ENCODE measurements at regions not wholly inside any gene's neighbourhood (a gene's known extent, or its start where the extent isn't known, plus 50 kb on each side); places are given as distances from the start of the nearest gene placed in this dataset.

GRCh38 chr14:95774265-95775160, 60.6 kb upstream of the TCL1A start:
- Histone ChIP-seq H2AFZ (ENCODE audit: low read depth, low read length) (no peak overlapping the region), H3K4me2 (ENCODE audit: low read length) (no peak overlapping the region), H3K36me3 (ENCODE audit: insufficient read depth, low read length) (no peaks in the 10 kb centered on the region), H4K20me1 (ENCODE audit: insufficient read depth) (no peaks in the 10 kb centered on the region), H3K9ac (ENCODE audit: low read length) (no peak overlapping the region), H3K4me3 (ENCODE audit: low read length) (no peak overlapping the region), H3K27me3 (ENCODE audit: insufficient read depth, low read depth, low read length) (no peaks in the 10 kb centered on the region), H3K9me2 (ENCODE audit: insufficient read depth, low read length) (no peaks in the 10 kb centered on the region), H3K9me3 (ENCODE audit: low read length) (no peaks in the 10 kb centered on the region), H3F3A (ENCODE audit: insufficient read depth, low read length, poor library complexity, severe bottlenecking) (no peaks in the 10 kb centered on the region), H3K79me2 (replicated peaks; ENCODE audit: insufficient read depth, low read length) (no peaks in the 10 kb centered on the region), H3K27ac (ENCODE audit: low read length) (no peak overlapping the region)
- TF ChIP-seq CTCF (IDR thresholded peaks at IDR 0.05; ENCODE audit: poor library complexity, severe bottlenecking), result peak; percentile 63
- TF ChIP-seq POLR2AphosphoS5 (IDR thresholded peaks at IDR 0.05), result no peak
- peak; percentile 64 for TF ChIP-seq SMC3 (conservative IDR thresholded peaks at IDR 0.05; ENCODE audit: poor library complexity)

GRCh38 chr14:95770777-95771176, 56.9 kb upstream of the TCL1A start:
- Histone ChIP-seq H4K20me1 (ENCODE audit: insufficient read depth) (no peaks in the 10 kb centered on the region), H3F3A (ENCODE audit: insufficient read depth, low read length, poor library complexity, severe bottlenecking) (no peaks in the 10 kb centered on the region), H3K9ac (ENCODE audit: low read length) (no peak overlapping the region), H3K9me2 (ENCODE audit: insufficient read depth, low read length) (no peaks in the 10 kb centered on the region), H3K4me3 (ENCODE audit: low read length) (no peak overlapping the region), H3K4me2 (ENCODE audit: low read length) (no peak overlapping the region), H3K36me3 (ENCODE audit: insufficient read depth, low read length) (no peaks in the 10 kb centered on the region), H3K27me3 (ENCODE audit: insufficient read depth, low read depth, low read length) (no peaks in the 10 kb centered on the region), H3K79me2 (replicated peaks; ENCODE audit: insufficient read depth, low read length) (no peaks in the 10 kb centered on the region), H2AFZ (ENCODE audit: low read depth, low read length) (no peak overlapping the region), H3K27ac (ENCODE audit: low read length) (no peak overlapping the region), H3K9me3 (ENCODE audit: low read length) (no peaks in the 10 kb centered on the region)
- TF ChIP-seq RAD21 (conservative IDR thresholded peaks at IDR 0.05) (no peak), CTCF (IDR thresholded peaks at IDR 0.05; ENCODE audit: poor library complexity, severe bottlenecking) (no peak), TAF1 (IDR thresholded peaks at IDR 0.05; ENCODE audit: low read depth) (no peak), MXI1 (conservative IDR thresholded peaks at IDR 0.05; ENCODE audit: poor library complexity, severe bottlenecking) (no peak), EP300 (conservative IDR thresholded peaks at IDR 0.05; ENCODE audit: poor library complexity, severe bottlenecking) (no peak), POLR2AphosphoS5 (IDR thresholded peaks at IDR 0.05) (no peak), SMC3 (conservative IDR thresholded peaks at IDR 0.05; ENCODE audit: poor library complexity) (no peak), REST (IDR thresholded peaks at IDR 0.05; ENCODE audit: borderline replicate concordance) (no peak), EZH2 (IDR thresholded peaks at IDR 0.05; ENCODE audit: borderline replicate concordance, insufficient read depth, low read length, poor library complexity, severe bottlenecking) (no peak)

Measured in neural cell (in vitro differentiated cells).